ENCODE measurements at regions not wholly inside any gene's neighbourhood (a gene's known extent, or its start where the extent isn't known, plus 50 kb on each side); places are given as distances from the start of the nearest gene placed in this dataset.
"Not testable (repeated sequence)": the region's sequence is repeated elsewhere in the genome, so short reads cannot be mapped to it uniquely, and the experiment has no call there.

- Histone ChIP-seq H3K4me3 (ENCODE audit: insufficient read depth, low read depth, low read length) (no peak overlapping the region), H3K27me3 (ENCODE audit: control insufficient read depth, insufficient read depth, low read length) (no peaks in the 10 kb centered on the region), H3K36me3 (replicated peaks; ENCODE audit: control insufficient read depth, insufficient read depth, low read length) (no peaks in the 10 kb centered on the region)
- no peak for DNase-seq
Measured at GRCh38 chr18:30142248-30142647, 900.3 kb downstream of the DSC3 start.

GRCh38 chr18:30141506-30141905 lies 901.0 kb downstream of the DSC3 start:
- not testable (repeated sequence) for H3K36me3 ChIP-seq (replicated peaks; ENCODE audit: control insufficient read depth, insufficient read depth, low read length); H3K4me3 ChIP-seq (ENCODE audit: insufficient read depth, low read depth, low read length); DNase-seq; H3K27me3 ChIP-seq (ENCODE audit: control insufficient read depth, insufficient read depth, low read length)

- H3K27me3 ChIP-seq (ENCODE audit: control insufficient read depth, insufficient read depth, low read length): no peaks in the 10 kb centered on the region
- H3K36me3 ChIP-seq (replicated peaks; ENCODE audit: control insufficient read depth, insufficient read depth, low read length): no peaks in the 10 kb centered on the region
- no peak overlapping the region for H3K4me3 ChIP-seq (ENCODE audit: insufficient read depth, low read depth, low read length)
- no peak for DNase-seq
Measured at GRCh38 chr18:30139631-30140287, 902.8 kb downstream of the DSC3 start.

- DNase-seq: no peak
- Histone ChIP-seq H3K36me3 (replicated peaks; ENCODE audit: control insufficient read depth, insufficient read depth, low read length) (no peaks in the 10 kb centered on the region), H3K4me3 (ENCODE audit: insufficient read depth, low read depth, low read length) (no peak overlapping the region), H3K27me3 (ENCODE audit: control insufficient read depth, insufficient read depth, low read length) (no peaks in the 10 kb centered on the region)
Measured at GRCh38 chr18:30135938-30136337, 906.6 kb downstream of the DSC3 start.

DNA sequence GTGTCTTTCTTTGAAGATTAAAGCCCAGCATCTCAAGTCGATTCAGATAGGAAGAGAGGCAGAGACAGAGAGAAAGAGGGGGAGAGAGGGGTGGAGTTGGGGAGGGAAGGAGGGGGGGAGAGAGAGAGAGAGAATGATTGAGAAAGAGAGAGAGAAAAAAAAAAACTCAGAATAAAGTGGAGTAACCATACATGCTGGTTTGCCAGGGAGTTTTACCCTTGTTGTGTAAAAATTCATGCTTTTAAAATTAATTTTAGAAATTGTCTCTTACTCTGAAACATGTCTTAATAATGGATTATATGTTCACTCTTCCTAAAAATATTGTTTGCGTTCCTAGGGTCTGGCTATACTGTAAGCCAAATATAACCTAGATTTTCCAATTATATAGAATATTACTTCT lies 908.5 kb downstream of the DSC3 start:
- Histone ChIP-seq H3K4me3 (ENCODE audit: insufficient read depth, low read depth, low read length) (no peak overlapping the region), H3K36me3 (replicated peaks; ENCODE audit: control insufficient read depth, insufficient read depth, low read length) (no peaks in the 10 kb centered on the region), H3K27me3 (ENCODE audit: control insufficient read depth, insufficient read depth, low read length) (no peaks in the 10 kb centered on the region)
- DNase-seq: no peak

- H3K27me3 ChIP-seq (ENCODE audit: control insufficient read depth, insufficient read depth, low read length): no peaks in the 10 kb centered on the region
- no peak for DNase-seq
- H3K36me3 ChIP-seq (replicated peaks; ENCODE audit: control insufficient read depth, insufficient read depth, low read length): no peaks in the 10 kb centered on the region
- no peak overlapping the region for H3K4me3 ChIP-seq (ENCODE audit: insufficient read depth, low read depth, low read length)
Measured at GRCh38 chr18:30132959-30133358, 909.6 kb downstream of the DSC3 start.

GRCh38 chr18:30121397-30121796 lies 921.1 kb downstream of the DSC3 start:
- Histone ChIP-seq H3K36me3 (replicated peaks; ENCODE audit: control insufficient read depth, insufficient read depth, low read length) (no peaks in the 10 kb centered on the region), H3K27me3 (ENCODE audit: control insufficient read depth, insufficient read depth, low read length) (no peaks in the 10 kb centered on the region), H3K4me3 (ENCODE audit: insufficient read depth, low read depth, low read length) (no peak overlapping the region)
- DNase-seq: no peak

- H3K4me3 ChIP-seq (ENCODE audit: insufficient read depth, low read depth, low read length): no peak overlapping the region
- DNase-seq: no peak
- H3K36me3 ChIP-seq (replicated peaks; ENCODE audit: control insufficient read depth, insufficient read depth, low read length): no peaks in the 10 kb centered on the region
- no peaks in the 10 kb centered on the region for H3K27me3 ChIP-seq (ENCODE audit: control insufficient read depth, insufficient read depth, low read length)
Measured at GRCh38 chr18:30113454-30113853, 929.1 kb downstream of the DSC3 start.

GRCh38 chr18:30106356-30106755 lies 936.2 kb downstream of the DSC3 start:
- Histone ChIP-seq H3K4me3 (ENCODE audit: insufficient read depth, low read depth, low read length) (no peak overlapping the region), H3K36me3 (replicated peaks; ENCODE audit: control insufficient read depth, insufficient read depth, low read length) (no peaks in the 10 kb centered on the region), H3K27me3 (ENCODE audit: control insufficient read depth, insufficient read depth, low read length) (no peaks in the 10 kb centered on the region)
- DNase-seq: no peak

DNA sequence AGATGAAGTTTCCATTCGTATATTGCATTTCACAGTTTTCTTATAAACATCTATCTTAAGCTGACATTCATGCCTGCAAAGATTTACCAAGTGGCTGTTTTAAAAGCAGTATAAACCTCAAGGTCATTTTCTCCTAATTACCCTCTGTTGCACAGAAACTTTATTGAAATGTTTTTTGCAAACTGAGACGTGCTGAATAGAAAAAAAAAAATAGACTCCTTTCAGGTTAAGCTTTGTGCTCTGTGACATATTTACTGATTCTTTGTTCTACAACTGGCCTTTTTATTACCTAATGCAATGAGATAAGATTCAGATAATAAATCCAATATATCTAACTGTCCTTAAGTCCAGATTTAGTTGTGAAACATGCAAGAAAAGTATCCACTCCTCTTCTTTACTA lies 938.7 kb downstream of the DSC3 start:
- no peak overlapping the region for H3K4me3 ChIP-seq (ENCODE audit: insufficient read depth, low read depth, low read length)
- no peaks in the 10 kb centered on the region for H3K27me3 ChIP-seq (ENCODE audit: control insufficient read depth, insufficient read depth, low read length)
- DNase-seq: no peak
- H3K36me3 ChIP-seq (replicated peaks; ENCODE audit: control insufficient read depth, insufficient read depth, low read length): no peaks in the 10 kb centered on the region

DNA sequence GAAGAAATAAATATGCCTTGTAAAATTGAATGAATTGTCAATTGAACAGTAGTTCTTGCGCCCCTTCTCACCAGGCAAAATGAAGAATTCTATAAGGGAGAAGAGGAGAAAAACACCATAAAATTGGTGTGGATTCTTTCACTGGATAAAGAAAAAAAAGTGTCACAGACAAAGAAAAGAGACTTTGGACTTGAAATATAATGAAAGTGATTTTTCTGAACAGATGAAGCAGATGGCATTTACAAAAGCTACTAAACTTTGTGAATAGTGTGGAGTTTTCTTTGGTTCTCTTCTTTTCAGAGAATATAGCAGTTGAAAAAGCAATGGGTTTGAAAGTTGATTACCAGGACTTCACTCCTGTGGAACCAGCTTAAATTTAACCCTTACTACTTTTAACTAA lies 945.7 kb downstream of the DSC3 start:
- DNase-seq: no peak
- no peaks in the 10 kb centered on the region for H3K27me3 ChIP-seq (ENCODE audit: control insufficient read depth, insufficient read depth, low read length)

DNA sequence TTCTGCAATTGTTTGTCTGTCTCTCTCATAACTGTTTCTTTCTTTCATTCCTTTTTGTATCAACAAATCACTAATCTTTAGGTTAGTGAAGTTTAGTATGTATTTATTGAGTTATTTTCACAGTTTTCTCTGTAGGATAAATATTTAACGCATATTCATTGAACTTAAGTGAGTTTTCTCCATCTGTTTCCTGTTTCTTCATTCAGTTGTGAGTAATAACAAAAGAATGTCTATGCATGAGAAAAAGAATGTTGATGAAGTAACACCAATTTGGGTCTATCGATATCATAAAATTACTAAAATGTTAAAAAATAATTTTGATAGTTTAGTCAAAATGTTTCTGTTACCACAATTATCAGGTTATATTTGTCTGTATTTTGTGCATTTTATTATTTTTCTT lies 948.0 kb downstream of the DSC3 start:
- Histone ChIP-seq H3K36me3 (replicated peaks; ENCODE audit: control insufficient read depth, insufficient read depth, low read length) (no peaks in the 10 kb centered on the region), H3K27me3 (ENCODE audit: control insufficient read depth, insufficient read depth, low read length) (no peaks in the 10 kb centered on the region), H3K4me3 (ENCODE audit: insufficient read depth, low read depth, low read length) (no peak overlapping the region)
- no peak for DNase-seq

More for the DNA sequence above, 945.7 kb downstream of the DSC3 start:
- no peak overlapping the region for H3K4me3 ChIP-seq (ENCODE audit: insufficient read depth, low read depth, low read length)
- H3K36me3 ChIP-seq (replicated peaks; ENCODE audit: control insufficient read depth, insufficient read depth, low read length): no peaks in the 10 kb centered on the region

DNA sequence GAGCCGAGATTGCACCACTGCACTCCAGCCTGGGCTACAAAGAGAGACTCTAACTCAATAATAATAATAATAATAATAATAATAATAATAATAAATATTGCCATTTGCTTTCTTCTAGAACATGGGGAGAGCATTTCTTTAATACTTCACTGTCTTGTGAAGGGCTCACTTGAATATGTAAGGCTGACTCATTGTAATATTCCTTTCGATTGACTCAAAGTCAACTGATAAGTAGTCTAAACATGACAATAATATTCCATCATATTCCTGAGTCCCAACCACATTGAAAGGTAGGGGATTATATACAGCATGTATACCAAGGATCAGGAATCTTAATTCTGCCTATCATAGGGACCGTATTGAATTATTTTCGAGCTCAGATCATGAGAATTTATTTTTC lies 949.2 kb downstream of the DSC3 start:
- no peak for DNase-seq
- H3K4me3 ChIP-seq (ENCODE audit: insufficient read depth, low read depth, low read length): no peak overlapping the region
- no peaks in the 10 kb centered on the region for H3K36me3 ChIP-seq (replicated peaks; ENCODE audit: control insufficient read depth, insufficient read depth, low read length)
- no peaks in the 10 kb centered on the region for H3K27me3 ChIP-seq (ENCODE audit: control insufficient read depth, insufficient read depth, low read length)

GRCh38 chr18:30088238-30089015 lies 954.1 kb downstream of the DSC3 start:
- no peak for DNase-seq
- H3K27me3 ChIP-seq (ENCODE audit: control insufficient read depth, insufficient read depth, low read length): no peaks in the 10 kb centered on the region
- no peak overlapping the region for H3K4me3 ChIP-seq (ENCODE audit: insufficient read depth, low read depth, low read length)
- no peaks in the 10 kb centered on the region for H3K36me3 ChIP-seq (replicated peaks; ENCODE audit: control insufficient read depth, insufficient read depth, low read length)

DNA sequence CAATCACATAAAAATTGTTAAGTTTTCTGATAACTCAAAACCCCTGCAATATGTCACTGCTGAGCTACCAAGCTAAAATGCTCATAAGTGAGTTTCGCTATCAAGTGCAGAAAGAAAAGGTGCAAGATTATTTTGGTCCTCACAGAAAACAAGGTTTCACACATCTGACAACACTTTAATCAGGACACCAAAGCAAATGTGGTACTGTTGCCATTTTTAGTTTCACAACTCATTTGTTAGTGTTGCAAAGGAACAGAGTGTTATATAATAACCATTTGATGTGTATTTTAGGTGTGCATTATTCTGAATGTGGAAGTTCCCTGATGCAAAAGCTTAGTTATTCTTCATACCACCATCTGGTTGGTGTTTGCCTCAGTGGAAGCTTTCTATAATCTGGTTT lies 956.2 kb downstream of the DSC3 start:
- DNase-seq: no peak
- Histone ChIP-seq H3K4me3 (ENCODE audit: insufficient read depth, low read depth, low read length) (no peak overlapping the region), H3K36me3 (replicated peaks; ENCODE audit: control insufficient read depth, insufficient read depth, low read length) (no peaks in the 10 kb centered on the region), H3K27me3 (ENCODE audit: control insufficient read depth, insufficient read depth, low read length) (no peaks in the 10 kb centered on the region)

Data from H7 (cell line).